GM12878 (cell line): ENCODE measurements at regions not wholly inside any gene's neighbourhood (a gene's known extent, or its start where the extent isn't known, plus 50 kb on each side); places are given as distances from the start of the nearest gene placed in this dataset.

ENCODE experiments used
- ATAC-seq: fragments of 200-7000 bp; cut with Tn5 transposase; 3 replicates; pipeline ENCODE4 v1.9.1; 2020; ENCODE audit warnings: mild to moderate bottlenecking, moderate library complexity
- BruUV-seq: library from RNA; stranded (reverse); fragments of 400-500 nt; replicated peaks from 2 replicates; lab custom pipeline; 2021; lab: Mats Ljungman, UMichigan
- CTCF ChIA-PET: fragments of 300-600 bp; sonication (Branson Sonifier 250); formaldehyde crosslinking; extraction: SDS; loops from one replicate; lab custom pipeline; 2021; ENCODE audit warnings: inconsistent platforms; lab: Yijun Ruan, JAX
- POLR2A ChIA-PET: fragments of 350-600 bp; formaldehyde crosslinking; extraction: SDS; loops from one replicate; lab custom pipeline; 2021; ENCODE audit warnings: inconsistent platforms; lab: Charles Lee
- RAD21 ChIA-PET: fragments of 300-600 bp; sonication (Branson Sonifier 250); formaldehyde crosslinking; loops from one replicate; lab custom pipeline; 2023; ENCODE audit warnings: antibody characterized with exemption; ENCODE audit not compliant: unreplicated experiment; lab: Charles Lee
- SMC1A ChIA-PET: fragments of 300-600 bp; sonication (Branson Sonifier 250); formaldehyde crosslinking; loops from one replicate; lab custom pipeline; 2023; ENCODE audit not compliant: unreplicated experiment, uncharacterized antibody; lab: Charles Lee
- DNase-seq: peaks from one replicate; pipeline ENCODE4 v3.0.0-alpha.2; 2011; ENCODE audit warnings: low read depth, low spot score
- FAIRE-seq: peaks from 3 replicates; lab custom pipeline; 2011; peaks lifted over from hg19 to GRCh38; lab: Jason Lieb, UNC
- H2AFZ ChIP-seq: 2 replicates; pipeline ENCODE4 v1.6.0; 2011; ENCODE audit warnings: low read depth, low read length, control low read depth; ENCODE audit not compliant: control insufficient read depth
- H3K27ac ChIP-seq: 2 replicates; pipeline ENCODE4 v1.5.1; 2011; ENCODE audit warnings: control low read depth; ENCODE audit not compliant: control insufficient read depth, insufficient read depth
- H3K27me3 ChIP-seq, 2 experiments: replicated peaks in 1 of 2; 2 replicates each; pipeline versions ENCODE4 v1.6.0 to v1.6.1; 2011; ENCODE audit warnings: low read length in 1 of 2; ENCODE audit not compliant: control insufficient read depth in 2 of 2, insufficient read depth in 2 of 2
- H3K36me3 ChIP-seq, 2 experiments: 2 replicates each; pipeline ENCODE4 v1.5.1; 2011; ENCODE audit warnings: low read length in 1 of 2; ENCODE audit not compliant: control insufficient read depth in 2 of 2, insufficient read depth in 2 of 2
- H3K4me1 ChIP-seq: 2 replicates; pipeline ENCODE4 v1.6.1; 2011; ENCODE audit warnings: mild to moderate bottlenecking, low read length, moderate library complexity, mixed read lengths; ENCODE audit not compliant: control insufficient read depth, insufficient read depth
- H3K4me2 ChIP-seq: 2 replicates; pipeline ENCODE4 v1.6.0; 2011; ENCODE audit warnings: control low read depth; ENCODE audit not compliant: control insufficient read depth, insufficient read depth
- H3K4me3 ChIP-seq: fragments of 200-600 bp; sonication (generic); 2 replicates; pipeline ENCODE4 v1.5.1; 2016
- H3K79me2 ChIP-seq: 2 replicates; pipeline ENCODE4 v1.6.0; 2011; ENCODE audit warnings: low read length; ENCODE audit not compliant: control insufficient read depth, insufficient read depth
- H3K9ac ChIP-seq: 2 replicates; pipeline ENCODE4 v1.8.0; 2011; ENCODE audit warnings: low read length, control low read depth, mixed read lengths; ENCODE audit not compliant: control insufficient read depth, insufficient read depth
- H3K9me3 ChIP-seq: replicated peaks from 3 replicates; pipeline ENCODE4 v1.5.1; 2011; ENCODE audit warnings: mild to moderate bottlenecking, low read length; ENCODE audit not compliant: control insufficient read depth, insufficient read depth
- H4K20me1 ChIP-seq: 2 replicates; pipeline ENCODE4 v1.6.0; 2011; ENCODE audit not compliant: control insufficient read depth, insufficient read depth
- ELK1 ChIP-seq: IDR thresholded peaks from 2 replicates; pipeline ENCODE4 v1.6.1; 2012; ENCODE audit warnings: low read depth, low read length, improper control_type of control experiment
- GABPA ChIP-seq: IDR thresholded peaks from 2 replicates; pipeline ENCODE4 v1.6.1; 2014; ENCODE audit warnings: antibody characterized with exemption, low read depth, mild to moderate bottlenecking, inconsistent platforms
- JUNB ChIP-seq: IDR thresholded peaks from 2 replicates; pipeline ENCODE4 v1.6.1; 2016; ENCODE audit warnings: antibody characterized with exemption, mild to moderate bottlenecking
- KLF5 ChIP-seq: fragments of 450-650 bp; IDR thresholded peaks from 2 replicates; pipeline ENCODE4 v1.6.1; 2014; ENCODE audit warnings: mild to moderate bottlenecking; ENCODE audit not compliant: partially characterized antibody
- NR2F1 ChIP-seq: fragments of 450-650 bp; conservative IDR thresholded peaks from 2 replicates; pipeline ENCODE4 v1.6.1; 2017; ENCODE audit warnings: mild to moderate bottlenecking
- PAX5 ChIP-seq: IDR thresholded peaks from 2 replicates; pipeline ENCODE4 v1.6.1; 2011; ENCODE audit warnings: low read depth, low read length, borderline replicate concordance
- REST ChIP-seq: IDR thresholded peaks from 2 replicates; pipeline ENCODE4 v1.6.1; 2012; ENCODE audit warnings: mild to moderate bottlenecking, low read depth, low read length
- SP1 ChIP-seq: IDR thresholded peaks from one replicate; pipeline ENCODE4 v1.6.1; 2011; ENCODE audit warnings: low read depth, low read length
- SREBF2 ChIP-seq: IDR thresholded peaks from 2 replicates; pipeline ENCODE4 v1.6.1; 2012; ENCODE audit warnings: mild to moderate bottlenecking, low read length
- ZNF622 ChIP-seq: fragments of 450-650 bp; IDR thresholded peaks from 2 replicates; pipeline ENCODE4 v1.6.1; 2017; ENCODE audit warnings: mild to moderate bottlenecking, inconsistent platforms
- ZZZ3 ChIP-seq: IDR thresholded peaks from 2 replicates; pipeline ENCODE4 v1.6.1; 2011; ENCODE audit warnings: low read depth; ENCODE audit not compliant: control insufficient read depth, insufficient read length
- WGBS: methylation state at CpG from one replicate; pipeline ENCODE4 v1.1.6; 2016; ENCODE audit warnings: low lambda C conversion rate; ENCODE audit not compliant: insufficient replicate concordance, insufficient coverage; ENCODE audit errors: missing lambda C conversion rate; 5-methylcytosine and 5-hydroxymethylcytosine counted together
- in situ Hi-C: fragments of 300-500 bp; cut with MboI; formaldehyde crosslinking; loops from 9 replicates; pipeline ENCODE4 v1.14.3; 2018; ENCODE audit warnings: mixed read lengths
- intact Hi-C: fragments of 100-400 bp; cut with micrococcal nuclease; formaldehyde crosslinking; loops from one replicate; pipeline ENCODE4 v1.14.2; 2022; ENCODE audit not compliant: unreplicated experiment
- TF ChIP-seq, protein P1 (sequence below): IDR thresholded peaks from 2 replicates; pipeline ENCODE4 v1.6.1; 2011; ENCODE audit warnings: low read depth, mild to moderate bottlenecking, low read length, moderate library complexity, borderline replicate concordance; ENCODE audit errors: extremely low read depth

GRCh38 chr4:34733185-34733941 is 1511.0 kb downstream of the ARAP2 start:
- CTCF ChIA-PET: no interaction called here

More at GRCh38 chr4:34733185-34733941, 1511.0 kb downstream of the ARAP2 start:
- 46% methylated on average over 10 of the region's 10 CpGs for WGBS
- Histone ChIP-seq H3K79me2 (no peaks in the 10 kb centered on the region), H3K9ac (no peak overlapping the region), H3K4me3 (no peak overlapping the region), H3K27me3 (no peaks in the 10 kb centered on the region), H4K20me1 (no peaks in the 10 kb centered on the region), H3K27ac (no peak overlapping the region), H3K4me1 (no peaks in the 10 kb centered on the region), H2AFZ (no peak overlapping the region), H3K9me3 (no peaks in the 10 kb centered on the region), H3K4me2 (no peak overlapping the region), H3K36me3 (no peaks in the 10 kb centered on the region)
- DNase-seq (no peak), ATAC-seq (no peak), FAIRE-seq (no peak)
- TF ChIP-seq ZZZ3 (no peak), JUNB (no peak), SREBF2 (no peak), SP1 (no peak), ELK1 (no peak), PAX5 (no peak), KLF5 (no peak), GABPA (no peak), NR2F1 (no peak), REST (no peak), ZNF622 (no peak)
- TF ChIP-seq, protein P1, sequence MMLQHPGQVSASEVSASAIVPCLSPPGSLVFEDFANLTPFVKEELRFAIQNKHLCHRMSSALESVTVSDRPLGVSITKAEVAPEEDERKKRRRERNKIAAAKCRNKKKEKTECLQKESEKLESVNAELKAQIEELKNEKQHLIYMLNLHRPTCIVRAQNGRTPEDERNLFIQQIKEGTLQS: no peak
- SMC1A ChIA-PET: no interaction called here
- RAD21 ChIA-PET: no interaction called here
- in situ Hi-C loops: no loop called here
- BruUV-seq: no TSS peak
- POLR2A ChIA-PET: no interaction called here
- intact Hi-C loops: no loop called here
